ACHN (cell line): ENCODE measurements at regions not wholly inside any gene's neighbourhood (a gene's known extent, or its start where the extent isn't known, plus 50 kb on each side); places are given as distances from the start of the nearest gene placed in this dataset.
"Not testable (repeated sequence)": the region's sequence is repeated elsewhere in the genome, so short reads cannot be mapped to it uniquely, and the experiment has no call there.

ENCODE experiments used
- DNase-seq: peaks from one replicate; pipeline ENCODE4 v3.0.0-alpha.2; 2015
- in situ Hi-C: cut with HindIII; loops from 2 replicates; pipeline ENCODE4 v1.10.0; 2017; ENCODE audit warnings: low sequenced_read_pairs, low pct_ligation_motif_present, low pct_unique_long_range_greater_than_20kb

DNA sequence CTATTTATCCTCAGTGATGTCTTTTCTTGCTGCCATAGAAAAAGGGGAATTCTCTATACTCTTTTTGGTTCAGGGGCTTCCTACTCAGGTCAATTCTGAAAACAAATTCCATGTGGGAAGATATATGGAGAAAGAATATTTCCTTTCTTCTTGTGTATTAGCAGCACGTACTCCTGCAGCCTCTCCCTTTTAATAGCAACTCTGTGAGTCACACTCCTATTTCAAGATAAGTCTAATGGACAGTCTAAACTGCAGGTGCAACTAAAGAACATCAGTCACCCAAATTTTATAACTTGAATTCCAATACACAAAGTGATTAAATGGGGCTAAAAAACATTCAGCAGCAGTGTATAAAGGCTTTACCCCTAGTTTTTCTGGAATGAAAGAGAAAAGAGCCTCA, 942.2 kb downstream of the CNTNAP5 start:
- no peak for DNase-seq
- in situ Hi-C loops, result no loop called here

DNA sequence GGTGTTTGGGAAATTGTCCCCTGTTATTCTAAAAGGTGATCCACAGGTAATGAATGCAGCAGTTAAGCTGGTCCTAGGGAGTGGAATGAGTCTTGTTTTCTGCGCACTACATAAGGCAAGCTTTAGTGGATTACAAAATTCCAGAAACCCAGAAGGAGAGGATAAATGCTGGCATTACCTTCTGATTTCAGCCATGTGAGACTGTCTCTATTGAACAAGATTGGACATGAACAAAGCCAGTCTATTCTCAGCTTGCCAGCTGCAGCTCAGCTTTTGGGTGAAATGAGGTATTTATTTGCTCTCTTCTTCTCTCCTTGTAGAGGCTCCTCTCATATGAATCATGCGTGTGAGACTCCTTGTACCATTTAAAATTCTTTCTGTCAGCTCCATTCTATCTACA, 944.9 kb downstream of the CNTNAP5 start:
- in situ Hi-C loops, result no loop called here
- no peak for DNase-seq

DNA sequence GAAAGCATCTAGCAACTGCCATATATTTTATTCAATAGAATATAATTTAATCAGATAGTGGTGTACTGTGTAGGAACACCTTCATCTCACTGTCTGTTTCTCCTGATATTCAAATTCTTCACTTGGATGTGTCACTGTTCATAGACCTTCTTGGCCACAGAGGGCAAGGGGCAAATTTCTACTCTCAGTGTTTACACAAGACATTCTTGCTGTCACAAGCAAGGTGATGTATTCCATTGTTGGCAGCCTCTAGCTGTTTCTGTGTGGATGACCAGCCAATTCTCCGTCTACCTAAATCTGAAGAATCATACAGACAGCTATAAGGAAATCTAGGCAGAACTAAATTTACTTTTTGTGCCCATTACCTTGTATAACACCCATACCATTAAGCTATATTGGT, 948.3 kb downstream of the CNTNAP5 start:
- in situ Hi-C loops, result no loop called here
- DNase-seq, result peak; percentile 47

DNA sequence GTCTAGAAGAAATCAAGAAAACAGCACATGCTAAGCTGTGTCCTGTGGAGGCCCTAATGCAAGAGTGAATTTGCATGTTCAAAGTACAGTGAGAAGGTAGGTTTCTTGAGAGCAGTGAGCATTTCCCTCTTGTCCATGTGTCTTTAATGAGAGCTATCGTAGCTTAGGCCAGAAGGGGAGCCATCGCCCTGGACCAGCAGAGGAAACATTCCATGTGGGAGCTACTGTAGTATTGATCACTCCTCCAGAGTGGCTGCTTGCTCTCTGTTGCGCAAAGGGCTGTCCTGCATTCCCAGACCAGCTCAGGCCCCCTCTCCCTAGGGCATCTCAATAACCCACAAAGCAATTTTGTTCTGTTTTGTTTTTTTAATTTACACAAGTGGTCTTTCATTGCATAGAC, 950.1 kb downstream of the CNTNAP5 start:
- DNase-seq, result no peak
- in situ Hi-C loops, result no loop called here

DNA sequence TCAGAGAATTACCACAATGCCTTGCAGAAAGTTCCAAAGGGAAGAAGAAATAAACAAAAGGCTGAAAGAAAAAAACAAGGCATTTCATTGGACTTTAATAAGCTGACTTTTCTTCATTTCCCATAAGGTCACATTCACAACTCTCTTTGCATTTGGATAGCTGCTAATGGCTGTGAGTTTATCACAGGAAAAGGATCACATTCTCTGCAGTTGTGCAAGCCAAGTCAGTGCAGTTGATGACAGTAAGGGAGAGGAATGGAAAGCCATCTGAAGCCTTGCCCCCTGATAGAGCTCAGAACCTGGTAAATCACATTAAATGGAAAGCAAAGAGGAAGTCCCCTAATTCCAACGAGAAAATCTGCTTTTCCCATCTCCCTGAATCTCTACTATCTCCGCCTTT, 950.6 kb downstream of the CNTNAP5 start:
- DNase-seq, result no peak
- in situ Hi-C loops, result no loop called here

DNA sequence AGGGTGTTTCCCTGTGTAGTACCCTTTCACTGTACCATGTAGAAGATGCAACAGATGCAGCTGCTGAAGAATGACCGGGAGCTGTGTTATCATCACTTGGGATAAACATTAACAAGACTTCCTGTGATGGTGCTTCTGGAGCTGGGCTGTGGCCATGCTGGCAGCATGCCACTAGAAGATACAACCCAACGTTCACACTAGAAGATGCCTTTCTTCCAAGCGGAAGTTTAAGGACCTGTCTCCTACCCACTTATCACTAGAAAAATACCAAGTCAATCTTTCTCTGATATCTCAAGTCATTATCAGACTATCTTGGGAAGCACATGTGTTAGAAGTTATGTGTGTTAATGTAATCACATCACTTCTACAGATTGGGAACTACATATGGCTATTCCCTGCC, 953.5 kb downstream of the CNTNAP5 start:
- in situ Hi-C loops, result no loop called here
- DNase-seq, result peak; percentile 62

DNA sequence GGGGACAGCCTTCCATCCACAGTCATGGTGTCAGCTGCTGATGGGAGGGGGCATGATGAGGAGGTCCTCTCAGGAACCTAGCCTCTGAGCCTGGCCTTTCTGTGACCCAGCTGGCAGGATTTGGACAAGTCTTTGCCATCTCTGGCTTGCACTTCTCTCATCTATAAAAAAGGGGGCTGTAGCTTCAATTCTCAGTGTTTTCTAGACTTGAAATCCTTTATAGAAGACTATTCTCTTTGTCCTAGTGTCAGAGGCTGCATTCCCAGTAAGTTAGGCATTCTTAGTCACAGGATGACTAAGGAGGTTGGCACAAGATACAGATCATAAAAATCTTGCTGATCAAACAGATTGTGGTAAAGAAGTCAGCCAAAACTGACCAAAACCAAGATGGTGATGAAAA, 958.5 kb downstream of the CNTNAP5 start:
- DNase-seq, result peak; percentile 78
- in situ Hi-C loops, result no loop called here

DNA sequence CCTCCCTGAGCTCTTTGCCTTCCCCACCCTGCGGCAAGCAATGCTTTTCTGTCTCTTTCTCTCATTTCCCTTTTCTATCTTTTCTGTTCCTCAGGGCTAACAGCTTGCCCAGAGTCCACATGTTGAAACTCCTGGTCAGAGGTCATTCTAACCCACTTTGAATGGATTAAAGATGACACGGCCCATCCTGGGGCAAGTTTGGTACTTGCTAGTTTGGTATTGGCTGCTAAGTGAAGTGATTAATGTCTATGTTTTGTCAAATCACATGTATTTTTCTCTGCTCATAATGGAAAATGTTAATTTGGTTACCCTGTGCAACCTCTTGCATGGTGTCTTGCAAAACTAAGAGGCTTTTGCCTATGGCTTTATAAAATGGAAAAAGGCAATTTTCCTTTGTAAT, 960.2 kb downstream of the CNTNAP5 start:
- no peak for DNase-seq
- in situ Hi-C loops, result no loop called here

DNA sequence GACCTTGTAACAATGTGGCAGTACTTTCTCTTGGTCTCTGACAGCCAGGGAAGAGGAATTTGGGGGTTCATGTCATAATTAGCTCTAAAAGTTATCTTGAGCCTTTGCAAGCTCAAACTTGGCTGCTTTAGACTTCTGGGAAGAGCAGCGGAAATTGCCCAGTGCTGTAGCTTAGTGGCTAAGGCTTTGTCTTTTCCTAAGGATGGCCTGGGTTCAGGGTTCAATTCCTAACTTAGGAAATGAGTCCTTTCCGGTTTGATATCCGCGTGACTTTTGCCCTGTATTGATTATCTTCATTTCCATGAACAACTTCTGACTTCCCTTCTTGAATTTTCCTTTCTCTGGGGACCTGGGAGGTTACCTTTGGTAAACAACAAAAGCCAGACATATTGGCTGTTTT, 961.0 kb downstream of the CNTNAP5 start:
- DNase-seq, result no peak
- in situ Hi-C loops, result no loop called here

DNA sequence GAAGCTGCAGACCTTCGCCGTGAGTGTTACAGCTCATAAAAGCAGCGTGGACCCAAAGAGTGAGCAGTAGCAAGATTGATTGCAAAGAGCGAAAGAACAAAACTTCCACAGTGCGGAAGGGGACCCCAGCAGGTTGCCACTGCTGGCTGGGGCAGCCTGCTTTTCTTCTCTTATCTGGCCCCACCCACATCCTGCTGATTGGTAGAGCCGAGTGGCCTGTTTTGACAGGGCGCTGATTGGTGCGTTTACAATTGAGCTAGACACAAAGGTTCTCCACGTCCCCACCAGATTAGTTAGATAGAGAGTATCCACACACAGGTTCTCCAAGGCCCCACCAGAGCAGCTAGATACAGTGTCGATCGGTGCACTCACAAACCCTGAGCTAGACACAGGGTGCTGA, 961.8 kb downstream of the CNTNAP5 start:
- in situ Hi-C loops, result not testable (repeated sequence)

DNA sequence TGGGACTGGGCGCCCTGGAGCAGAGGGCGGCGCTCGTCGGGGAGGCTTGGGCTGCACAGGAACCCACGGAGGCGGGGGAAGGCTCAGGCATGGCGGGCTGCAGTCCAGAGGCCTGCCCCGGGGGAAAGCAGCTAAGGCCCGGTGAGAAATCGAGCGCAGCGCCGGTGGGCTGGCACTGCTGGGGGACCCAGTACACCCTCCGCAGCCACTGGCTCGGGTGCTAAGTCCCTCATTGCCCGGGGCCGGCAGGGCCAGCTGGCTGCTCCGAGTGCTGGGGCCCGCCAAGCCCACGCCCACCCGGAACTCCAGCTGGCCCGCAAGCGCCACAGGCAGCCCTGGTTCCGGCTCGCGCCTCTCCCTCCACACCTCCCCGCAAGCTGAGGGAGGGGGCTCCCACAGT, 962.3 kb downstream of the CNTNAP5 start:
- in situ Hi-C loops, DNase-seq: not testable (repeated sequence)

More for the DNA sequence above, 961.8 kb downstream of the CNTNAP5 start:
- DNase-seq, result not testable (repeated sequence)

DNA sequence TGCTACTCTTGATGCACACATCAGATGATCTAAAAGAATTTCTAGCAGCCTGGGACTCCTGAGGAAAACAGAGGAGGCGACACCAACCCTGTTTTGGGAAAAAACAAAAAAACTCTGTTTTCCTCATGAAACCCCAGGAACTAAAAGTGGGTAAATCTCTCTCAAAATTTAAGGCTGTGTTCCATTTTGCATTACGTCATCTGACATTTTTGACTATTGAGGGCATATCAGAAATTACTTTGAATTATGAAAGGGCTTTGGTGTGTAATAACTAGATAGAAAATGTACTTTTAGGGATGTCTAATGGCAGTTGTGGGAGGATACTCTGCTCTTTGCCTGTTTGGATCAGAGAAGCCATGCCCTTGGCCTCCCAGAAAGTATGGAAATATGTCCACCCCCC, 963.0 kb downstream of the CNTNAP5 start:
- no peak for DNase-seq
- in situ Hi-C loops, result no loop called here

DNA sequence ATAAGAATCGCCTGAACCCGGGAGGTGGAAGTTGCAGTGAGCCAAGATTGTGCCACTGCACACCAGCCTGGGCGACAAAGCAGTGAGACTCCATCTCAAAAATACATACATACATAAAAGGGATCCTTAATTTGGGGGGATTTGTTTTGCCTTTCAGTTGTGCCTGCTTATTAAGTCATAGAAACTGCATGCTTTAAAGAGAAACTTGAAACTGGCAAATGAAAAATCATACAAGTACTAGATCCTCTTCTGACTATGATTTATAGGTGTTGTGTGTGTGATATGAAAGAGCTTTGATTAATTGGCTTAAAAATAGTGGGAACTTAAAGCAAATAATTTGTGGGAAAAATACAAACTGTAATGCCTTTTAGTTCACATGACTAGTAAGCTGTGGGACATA, 963.7 kb downstream of the CNTNAP5 start:
- DNase-seq, result no peak
- in situ Hi-C loops, result no loop called here

DNA sequence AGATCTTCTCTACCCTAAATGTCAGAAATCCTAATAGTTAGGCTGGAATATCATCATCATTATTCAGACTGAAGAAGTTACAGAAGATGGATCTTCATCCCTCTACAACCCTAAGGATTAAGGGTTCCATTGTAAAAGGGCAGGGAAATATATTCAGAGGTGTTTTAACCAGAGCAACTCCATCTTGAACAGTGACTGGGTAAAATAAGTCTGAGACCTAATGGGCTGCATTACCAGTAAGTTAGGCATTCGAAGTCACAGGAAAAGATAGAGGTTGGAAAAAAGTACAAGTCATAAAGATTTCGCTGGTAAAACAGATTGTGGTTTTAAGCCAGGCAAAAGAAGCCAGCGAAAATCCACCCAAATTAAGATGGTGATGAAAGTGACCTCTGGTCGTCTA, 968.7 kb downstream of the CNTNAP5 start:
- DNase-seq, result no peak
- in situ Hi-C loops, result no loop called here

DNA sequence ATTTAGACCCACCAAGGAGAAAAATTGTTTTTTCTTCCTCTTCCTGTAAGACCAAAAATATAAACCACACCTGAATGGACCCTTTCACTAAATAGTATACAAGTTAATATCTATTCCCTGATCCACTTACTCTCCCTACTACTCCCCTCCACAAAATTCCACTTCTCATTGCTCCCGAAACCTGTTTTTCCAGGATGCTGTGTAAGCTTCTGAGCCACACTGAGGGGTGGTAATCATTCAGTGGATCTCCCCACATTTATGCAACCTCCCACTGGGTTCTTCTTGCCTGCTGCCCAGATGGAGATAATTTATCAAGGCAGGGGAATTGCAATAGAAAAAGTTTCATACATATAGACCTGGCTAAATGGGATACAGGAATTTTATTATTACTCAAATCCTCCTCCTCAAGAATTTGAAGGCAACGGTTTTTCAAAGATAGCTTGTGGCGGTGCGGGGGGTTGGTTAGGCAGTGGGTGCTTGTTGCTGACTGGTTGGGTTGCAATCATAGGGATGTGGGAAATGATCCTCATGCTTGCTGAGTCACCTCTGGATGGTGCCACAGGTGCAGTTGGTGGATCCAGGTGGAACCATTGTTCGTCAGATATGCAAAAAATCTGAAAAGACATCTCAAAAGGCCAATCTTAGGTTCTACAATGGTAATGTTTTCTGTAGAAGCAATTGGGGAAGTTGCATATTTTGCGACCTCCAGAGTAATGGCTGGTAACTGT, 970.3 kb downstream of the CNTNAP5 start:
- in situ Hi-C loops, result no loop called here
- DNase-seq, result no peak

DNA sequence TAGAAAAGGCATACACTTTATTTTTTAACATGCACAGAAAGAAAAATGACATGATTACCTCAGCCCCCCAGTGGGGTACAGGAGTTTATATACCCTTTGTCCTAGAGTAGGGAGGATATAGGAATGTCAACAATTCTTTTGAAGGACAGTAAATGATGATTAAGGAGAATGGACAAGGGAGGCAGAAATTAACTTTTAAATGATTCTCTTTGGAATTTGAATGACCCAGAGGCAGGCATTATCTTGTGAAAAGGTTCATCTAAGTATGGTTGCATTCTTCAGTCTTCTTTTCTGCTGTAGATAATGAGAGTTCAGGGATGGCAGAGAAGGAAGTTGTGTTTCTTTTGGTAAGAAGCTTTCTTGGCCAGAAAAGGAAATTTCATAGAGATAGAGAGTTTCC, 971.3 kb downstream of the CNTNAP5 start:
- no peak for DNase-seq
- in situ Hi-C loops, result no loop called here

DNA sequence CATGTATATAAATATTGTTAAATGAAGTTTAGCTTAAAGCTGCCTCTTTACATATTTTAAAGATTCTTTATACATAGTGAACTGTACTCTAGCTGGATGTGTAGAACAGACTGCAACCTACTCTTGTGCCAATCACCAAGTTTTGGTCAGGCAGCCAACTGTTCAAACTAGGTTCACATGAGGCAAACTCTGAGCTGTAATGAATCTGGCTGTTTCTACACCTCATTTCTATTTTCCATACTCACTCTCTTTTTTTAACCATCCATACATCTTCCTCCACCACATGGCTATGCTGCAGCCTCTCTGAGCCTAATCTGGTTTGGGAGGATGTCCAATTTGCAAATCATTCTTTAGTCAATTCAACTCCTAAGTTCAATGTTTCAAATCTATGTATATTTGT, 974.8 kb downstream of the CNTNAP5 start:
- in situ Hi-C loops, result no loop called here
- no peak for DNase-seq

DNA sequence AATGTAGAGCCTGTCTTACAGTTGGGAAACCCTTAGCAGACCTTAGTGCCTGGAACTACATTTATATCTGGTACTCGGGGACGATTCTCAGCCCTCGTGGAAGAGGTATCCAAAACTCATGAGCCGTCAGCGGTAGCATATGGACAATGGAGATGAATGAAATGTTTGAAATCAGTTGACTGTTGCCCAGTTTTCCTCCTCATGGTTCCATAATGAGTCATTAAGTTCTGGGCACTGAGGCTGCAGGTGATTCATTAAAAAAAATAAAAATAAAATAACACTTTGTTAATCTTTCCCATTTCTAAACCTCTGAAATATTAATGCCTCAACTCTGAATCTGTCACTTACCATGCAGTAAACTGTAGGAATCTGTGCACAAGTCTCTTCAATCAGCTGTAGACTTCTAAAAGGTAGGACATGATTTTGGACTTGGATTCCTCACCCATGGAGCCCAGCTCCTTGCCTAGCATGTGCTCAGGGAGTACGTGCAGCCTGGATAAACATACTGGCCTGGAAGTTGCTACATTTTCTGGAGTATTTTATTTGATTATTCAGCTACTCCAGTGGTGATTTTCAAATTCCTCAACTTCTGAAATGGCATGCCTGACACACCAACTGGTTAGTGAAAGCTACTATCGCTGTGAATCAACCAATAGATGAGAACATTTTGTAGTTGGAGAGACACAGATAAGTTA, 979.2 kb downstream of the CNTNAP5 start:
- no peak for DNase-seq
- in situ Hi-C loops, result no loop called here

DNA sequence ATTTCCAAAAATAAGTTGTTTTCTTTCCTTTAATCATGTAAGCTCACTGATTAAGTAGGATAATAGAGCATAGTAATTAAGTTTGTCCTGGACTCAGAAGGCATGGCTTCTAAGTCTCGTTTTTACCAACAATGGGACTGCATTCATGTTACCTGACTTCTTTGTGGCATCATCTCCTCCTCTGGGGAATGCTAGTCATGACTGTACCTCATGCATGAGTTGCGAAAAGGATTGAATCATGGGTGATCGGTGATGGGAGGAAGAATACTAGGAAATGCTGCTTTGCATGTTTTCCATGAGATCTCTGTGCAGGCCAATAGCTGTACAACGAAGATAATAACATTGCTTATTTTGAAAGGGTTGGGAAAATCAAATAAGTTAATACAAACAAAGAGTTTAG, 981.6 kb downstream of the CNTNAP5 start:
- in situ Hi-C loops, result no loop called here
- no peak for DNase-seq

DNA sequence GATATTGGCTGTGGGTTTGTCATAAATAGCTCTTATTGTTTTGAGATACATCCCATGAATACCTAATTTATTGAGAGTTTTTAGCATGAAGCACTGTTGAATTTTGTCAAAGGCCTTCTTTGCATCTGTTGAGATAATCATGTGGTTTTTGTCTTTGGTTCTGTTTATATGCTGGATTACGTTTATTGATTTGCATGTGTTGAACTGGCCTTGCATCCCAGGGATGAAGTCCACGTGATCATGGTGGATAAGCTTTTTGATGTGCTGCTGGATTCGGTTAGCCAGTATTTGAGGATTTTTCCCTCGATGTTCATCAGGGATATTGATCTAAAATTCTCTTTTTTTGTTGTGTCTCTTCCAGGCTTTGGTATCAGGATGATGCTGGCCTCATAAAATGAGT, 1003.6 kb downstream of the CNTNAP5 start:
- DNase-seq, in situ Hi-C loops: not testable (repeated sequence)
